Upper lobe of left lung (tissue), 6 donors: ENCODE measurements at regions not wholly inside any gene's neighbourhood (a gene's known extent, or its start where the extent isn't known, plus 50 kb on each side); places are given as distances from the start of the nearest gene placed in this dataset.

ENCODE experiments used
- ATAC-seq, 2 donors: fragments of 200-7000 bp; cut with Tn5 transposase; one replicate each; pipeline ENCODE4 v1.9.1; 2022; ENCODE audit warnings: mild to moderate bottlenecking in 2 of 2, moderate library complexity in 2 of 2; ENCODE audit not compliant: low FRiP score in 2 of 2
- DNase-seq, 2 donors: peaks; one replicate each; pipeline ENCODE4 v3.0.0-alpha.2; 2019 to 2020
- H3K27ac ChIP-seq, 4 donors: fragments of 200-600 bp; sonication (generic); one replicate each; pipeline ENCODE4 v1.5.1; 2016 to 2019
- H3K27me3 ChIP-seq, 4 donors: fragments of 200-600 bp; sonication (generic); one replicate each; pipeline ENCODE4 v1.5.1; 2017 to 2019
- H3K36me3 ChIP-seq, 4 donors: fragments of 200-600 bp; sonication (generic); one replicate each; pipeline ENCODE4 v1.5.1; 2016 to 2019
- H3K4me1 ChIP-seq, 4 donors: fragments of 200-600 bp; sonication (generic); one replicate each; pipeline ENCODE4 v1.5.1; 2018 to 2019
- H3K4me3 ChIP-seq, 4 donors: fragments of 200-600 bp; sonication (generic); one replicate each; pipeline ENCODE4 v1.5.1; 2017 to 2019; ENCODE audit warnings: mild to moderate bottlenecking in 2 of 4, moderate library complexity in 1 of 4
- H3K9me3 ChIP-seq, 4 donors: fragments of 200-600 bp; sonication (generic); one replicate each; pipeline ENCODE4 v1.5.1; 2018 to 2019
- CTCF ChIP-seq, 6 experiments: fragments of 450-650 bp in 4 of 6; fragments of 200-600 bp in 2 of 6; sonication (generic) in 2 of 6; IDR thresholded peaks; one replicate each; pipeline ENCODE4 v1.5.1; 2016 to 2019; ENCODE audit warnings: antibody characterized with exemption in 6 of 6
- EP300 ChIP-seq, 4 donors: sonication (generic); formaldehyde crosslinking; IDR thresholded peaks; one replicate each; pipeline ENCODE4 v1.5.1; 2017; ENCODE audit warnings: antibody characterized with exemption in 4 of 4, control low read depth in 2 of 4
- POLR2A ChIP-seq, 4 donors: fragments of 450-650 bp; IDR thresholded peaks; one replicate each; pipeline ENCODE4 v1.5.1; 2016 to 2017; ENCODE audit warnings: antibody characterized with exemption in 4 of 4, mild to moderate bottlenecking in 2 of 4
- POLR2AphosphoS5 ChIP-seq, 2 donors: sonication (generic); formaldehyde crosslinking; IDR thresholded peaks; one replicate each; pipeline ENCODE4 v1.5.1; 2017; ENCODE audit warnings: antibody characterized with exemption in 2 of 2
- WGBS, 2 donors: methylation state at CpG; one replicate each; pipeline ENCODE4 v1.1.5; 2017 to 2018; 5-methylcytosine and 5-hydroxymethylcytosine counted together
- donor health status: DM: no; HTN: no; CAD: no; lungs with moderate emphysema.
- donor health status: DM: no; HTN: yes; CAD: no; lungs with severe emphysema.

DNA sequence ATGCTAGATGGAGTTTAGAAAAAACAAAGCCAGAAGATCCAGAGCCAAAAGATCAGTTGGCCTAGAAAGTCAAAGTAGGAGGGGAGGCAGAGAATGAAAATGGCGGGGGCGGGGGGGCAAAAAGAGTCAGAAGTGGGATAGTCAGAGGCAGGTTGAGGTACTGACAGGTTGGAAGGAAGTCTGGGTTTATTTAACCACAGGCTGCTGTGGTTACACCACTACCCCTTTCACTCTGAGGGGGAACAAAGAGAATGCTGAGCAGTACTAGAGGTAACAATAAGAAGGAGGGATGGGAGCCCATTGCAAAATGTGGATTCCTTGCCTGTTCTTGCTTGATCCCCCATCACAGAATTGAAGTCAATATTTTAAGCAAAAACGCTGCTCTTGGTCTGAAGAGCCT, 111.8 kb downstream of the CAVIN4 start:
- WGBS, 2 donors: 55 to 58% methylated on average over 3 of the region's 3 CpGs
- no peaks in the 10 kb centered on the region for H3K36me3 ChIP-seq
- H3K4me3 ChIP-seq: no peak overlapping the region
- no peaks in the 10 kb centered on the region for H3K9me3 ChIP-seq
- ATAC-seq (no peak), DNase-seq (no peak)
- TF ChIP-seq EP300 (IDR thresholded peaks at IDR 0.05): no peak
- no peak for TF ChIP-seq CTCF (IDR thresholded peaks at IDR 0.05)
- TF ChIP-seq POLR2A (IDR thresholded peaks at IDR 0.05): no peak
- no peak for TF ChIP-seq POLR2AphosphoS5 (IDR thresholded peaks at IDR 0.05)
- no peaks in the 10 kb centered on the region for H3K27me3 ChIP-seq
- no peak overlapping the region for H3K27ac ChIP-seq
- no peaks in the 10 kb centered on the region for H3K4me1 ChIP-seq

DNA sequence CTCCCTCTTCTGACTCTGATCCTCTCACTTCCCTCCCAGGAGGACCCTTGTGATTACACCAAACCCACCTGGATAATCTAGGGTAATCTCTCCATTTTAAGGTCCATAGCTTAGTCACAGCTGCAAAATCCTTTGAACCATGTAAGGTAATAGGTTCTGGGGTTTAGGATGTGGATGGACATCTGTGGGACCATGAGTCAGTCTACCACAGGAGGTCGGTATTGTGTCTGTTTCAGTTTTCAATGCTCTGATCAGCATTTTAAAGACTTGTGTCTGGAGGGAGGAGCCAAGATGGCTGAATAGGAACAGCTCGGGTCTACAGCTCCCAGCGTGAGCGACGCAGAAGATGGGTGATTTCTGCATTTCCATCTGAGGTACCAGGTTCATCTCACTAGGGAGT, 112.6 kb downstream of the CAVIN4 start:
- TF ChIP-seq CTCF (IDR thresholded peaks at IDR 0.05): no peak
- TF ChIP-seq EP300 (IDR thresholded peaks at IDR 0.05): no peak
- TF ChIP-seq POLR2AphosphoS5 (IDR thresholded peaks at IDR 0.05): no peak
- TF ChIP-seq POLR2A (IDR thresholded peaks at IDR 0.05): no peak
- WGBS, 2 donors: 84 to 85% methylated on average over 5 of the region's 5 CpGs
- H3K36me3 ChIP-seq: no peaks in the 10 kb centered on the region
- no peaks in the 10 kb centered on the region for H3K4me1 ChIP-seq
- ATAC-seq: no peak
- no peak overlapping the region for H3K27ac ChIP-seq
- H3K27me3 ChIP-seq: no peaks in the 10 kb centered on the region
- DNase-seq: no peak
- no peaks in the 10 kb centered on the region for H3K9me3 ChIP-seq
- H3K4me3 ChIP-seq: no peak overlapping the region

DNA sequence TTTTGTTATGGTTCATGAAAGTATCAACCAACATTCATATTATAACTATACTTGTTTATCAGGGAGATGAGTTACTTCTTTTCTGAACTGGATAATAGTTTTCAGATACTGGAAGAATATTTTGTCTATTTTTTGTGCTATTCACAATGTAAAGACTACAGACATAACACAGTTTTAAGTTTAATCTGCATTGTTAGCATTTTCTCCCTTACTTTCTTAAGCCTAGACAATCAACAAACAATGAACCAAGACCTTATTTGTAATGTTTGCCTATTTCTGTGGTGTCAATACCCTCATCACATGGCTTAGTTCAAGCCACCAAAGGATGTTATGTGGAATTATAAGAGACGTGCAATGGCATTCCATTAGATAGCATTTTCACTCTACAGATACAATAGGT, 119.5 kb downstream of the CAVIN4 start:
- 83 to 95% methylated on average over 1 of the region's 1 CpG for WGBS, 2 donors
- Histone ChIP-seq H3K27ac (no peak overlapping the region), H3K4me3 (no peak overlapping the region), H3K4me1 (no peaks in the 10 kb centered on the region), H3K9me3 (no peaks in the 10 kb centered on the region), H3K27me3 (no peaks in the 10 kb centered on the region), H3K36me3 (no peaks in the 10 kb centered on the region)
- DNase-seq (no peak), ATAC-seq (no peak)
- TF ChIP-seq EP300 (IDR thresholded peaks at IDR 0.05) (no peak), POLR2A (IDR thresholded peaks at IDR 0.05) (no peak), CTCF (IDR thresholded peaks at IDR 0.05) (no peak)

DNA sequence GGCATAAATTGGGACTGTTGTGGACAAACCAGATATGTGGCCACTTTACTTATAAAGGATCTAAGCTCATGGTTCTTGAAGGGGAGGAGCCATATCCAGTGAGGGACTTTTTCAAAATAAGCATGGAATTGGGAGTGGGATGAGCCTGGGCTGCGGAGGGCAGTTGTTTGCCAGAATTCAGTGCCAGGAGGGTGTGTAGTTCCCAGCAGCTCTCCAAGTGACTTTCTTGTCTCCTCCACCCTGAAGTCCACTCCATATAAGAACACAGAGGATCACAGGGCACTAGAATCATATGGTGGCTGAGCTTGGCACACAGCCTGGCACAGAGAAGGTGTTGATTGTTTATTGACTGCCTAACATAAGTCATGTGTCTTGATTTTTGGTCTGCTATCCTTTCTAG, 121.1 kb downstream of the CAVIN4 start:
- Histone ChIP-seq H3K9me3 (no peaks in the 10 kb centered on the region), H3K4me1 (no peaks in the 10 kb centered on the region), H3K4me3 (no peak overlapping the region), H3K36me3 (no peaks in the 10 kb centered on the region), H3K27me3 (no peaks in the 10 kb centered on the region), H3K27ac (no peak overlapping the region)
- TF ChIP-seq POLR2AphosphoS5 (IDR thresholded peaks at IDR 0.05) (no peak), POLR2A (IDR thresholded peaks at IDR 0.05) (no peak), EP300 (IDR thresholded peaks at IDR 0.05) (no peak), CTCF (IDR thresholded peaks at IDR 0.05) (no peak)
- ATAC-seq: no peak
- 43 to 56% methylated on average over 1 of the region's 1 CpG for WGBS, 2 donors
- no peak for DNase-seq

GRCh38 chr9:100699668-100700067, 121.8 kb downstream of the CAVIN4 start:
- Histone ChIP-seq H3K4me1 (no peaks in the 10 kb centered on the region), H3K36me3 (no peaks in the 10 kb centered on the region), H3K4me3 (no peak overlapping the region), H3K27ac (no peak overlapping the region), H3K27me3 (no peaks in the 10 kb centered on the region), H3K9me3 (no peaks in the 10 kb centered on the region)
- TF ChIP-seq POLR2AphosphoS5 (IDR thresholded peaks at IDR 0.05): no peak
- TF ChIP-seq EP300 (IDR thresholded peaks at IDR 0.05): no peak
- TF ChIP-seq POLR2A (IDR thresholded peaks at IDR 0.05): no peak
- TF ChIP-seq CTCF (IDR thresholded peaks at IDR 0.05): no peak
- ATAC-seq (no peak), DNase-seq (no peak)
- 78 to 79% methylated on average over 8 of the region's 8 CpGs for WGBS, 2 donors
